GM19467 (cell line): ENCODE measurements at regions not wholly inside any gene's neighbourhood (a gene's known extent, or its start where the extent isn't known, plus 50 kb on each side); places are given as distances from the start of the nearest gene placed in this dataset.

ENCODE experiments used
- ATAC-seq: cut with Tn5 transposase; IDR thresholded peaks from one replicate; pipeline ENCODE4 v1.9.1; 2021; ENCODE audit warnings: mild to moderate bottlenecking, moderate library complexity; ENCODE audit not compliant: unreplicated experiment

DNA sequence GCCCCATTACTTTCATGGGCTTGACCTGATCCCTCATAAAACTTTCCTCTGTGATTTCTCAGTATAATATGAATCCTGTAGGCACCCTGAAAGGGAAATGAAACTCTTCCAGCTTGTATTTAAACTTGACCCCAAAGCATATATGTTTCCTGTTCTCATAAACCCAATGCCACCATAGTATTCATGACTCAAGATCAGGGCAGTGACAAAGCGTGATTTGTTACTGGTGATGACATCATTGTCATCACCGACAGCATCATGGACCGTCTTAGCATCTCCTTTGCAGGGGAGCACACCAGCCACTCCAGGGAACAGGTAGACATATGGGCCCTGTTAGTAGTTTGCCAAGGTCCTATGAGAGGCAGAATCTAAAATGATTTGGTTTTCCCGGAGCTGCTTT is 741.2 kb downstream of the NR2F2 start:
- no peak for ATAC-seq

DNA sequence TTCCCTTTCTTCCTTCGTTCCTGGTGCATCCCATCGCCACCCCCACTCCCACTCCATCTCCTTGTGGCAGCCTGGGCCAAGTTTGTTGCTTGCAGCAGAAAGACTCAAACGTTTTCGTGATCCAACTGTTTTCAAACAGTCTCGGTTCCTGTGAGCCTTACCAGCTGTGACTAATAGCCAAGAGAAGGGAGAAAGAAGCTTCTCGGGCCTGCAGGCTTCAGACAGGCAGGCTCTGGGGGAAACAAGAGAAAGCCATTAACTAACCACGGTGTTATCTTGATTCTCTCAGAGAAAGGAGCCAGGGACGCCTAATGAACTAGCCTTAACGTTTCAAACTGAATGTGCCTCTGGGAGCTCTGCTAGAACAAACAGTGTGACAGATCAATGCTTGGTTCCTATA is 742.0 kb downstream of the NR2F2 start:
- no peak for ATAC-seq

DNA sequence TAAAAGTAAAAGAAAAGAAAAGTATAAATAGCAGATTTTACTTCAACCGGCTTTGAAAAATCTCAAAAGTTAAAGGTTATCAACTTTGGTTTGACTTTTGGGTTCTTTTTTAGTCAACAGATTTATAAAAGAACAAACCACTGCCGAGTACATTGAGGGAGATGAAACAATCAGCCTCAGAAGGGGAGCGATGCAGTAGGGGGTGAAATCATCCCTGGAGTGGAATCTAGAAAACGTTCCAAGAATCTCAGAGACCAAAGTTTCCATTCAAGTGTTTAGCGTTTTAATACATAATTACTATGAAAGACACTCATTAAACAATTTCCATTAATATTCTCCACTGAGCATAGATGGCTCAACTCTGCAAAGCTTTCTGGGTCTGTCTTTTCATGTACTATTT is 745.5 kb downstream of the NR2F2 start:
- no peak for ATAC-seq

DNA sequence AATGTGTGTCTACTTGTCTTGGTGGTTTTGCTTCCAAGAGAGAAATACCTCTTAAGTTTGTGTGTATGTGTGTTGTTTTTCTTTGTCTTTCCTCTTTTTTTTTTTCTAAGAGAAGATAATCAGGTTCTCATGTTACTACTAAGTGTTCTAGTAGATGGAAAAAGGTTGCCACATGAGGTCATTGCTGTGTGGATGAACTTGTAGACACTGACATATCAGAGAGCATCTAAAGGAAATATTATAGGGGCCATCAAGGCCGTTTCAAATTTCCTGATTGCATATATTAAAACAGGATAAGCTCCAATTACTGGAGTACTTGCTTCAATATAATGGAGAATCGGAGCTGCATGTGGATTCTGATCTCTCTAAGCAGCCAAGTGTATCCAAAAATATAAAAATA is 747.5 kb downstream of the NR2F2 start:
- ATAC-seq: no peak

DNA sequence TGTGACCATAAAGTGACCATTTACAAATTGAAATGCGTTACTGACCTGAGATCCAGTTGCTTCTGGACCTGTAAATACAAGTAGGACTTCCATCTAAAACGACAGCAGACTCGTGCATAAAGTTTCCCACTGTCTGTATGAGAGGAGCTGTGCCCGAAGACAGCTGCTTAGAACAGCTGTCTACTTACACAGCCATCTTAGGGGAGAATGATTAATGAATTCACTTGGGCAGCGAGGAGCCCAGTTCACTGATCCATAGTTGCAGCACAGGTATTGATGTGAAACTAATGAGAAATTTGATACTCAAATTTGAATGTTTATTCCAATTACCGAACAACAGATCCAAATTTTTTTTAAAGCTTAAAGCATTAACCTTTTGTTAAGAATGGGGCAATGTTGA is 748.1 kb downstream of the NR2F2 start:
- no peak for ATAC-seq

DNA sequence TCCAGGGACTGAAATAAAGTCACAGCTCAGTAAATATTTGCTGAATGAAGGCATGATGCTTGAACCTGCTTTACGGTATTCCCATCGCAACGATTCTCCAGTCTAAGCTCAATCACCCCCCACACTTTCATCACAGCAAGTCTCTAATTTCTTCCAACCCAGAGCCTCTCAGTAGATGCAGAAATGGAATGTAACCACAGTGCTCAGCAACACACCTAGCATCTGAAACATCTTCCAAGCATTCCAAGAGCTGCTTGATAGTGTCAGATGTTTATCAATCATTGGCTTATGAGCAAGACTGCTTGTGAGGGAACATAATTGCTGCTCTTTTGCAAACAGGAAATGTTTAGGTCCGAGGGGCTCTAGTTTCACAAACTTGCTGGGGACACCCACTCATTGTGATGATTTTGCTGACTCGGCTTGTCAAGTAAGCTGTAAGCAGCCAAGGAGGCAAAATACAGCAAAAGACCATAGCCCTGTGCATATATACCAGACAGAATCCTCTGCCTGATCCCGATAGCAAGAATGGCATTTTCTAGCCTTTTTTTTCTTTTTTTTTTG is 751.2 kb downstream of the NR2F2 start:
- ATAC-seq: no peak

DNA sequence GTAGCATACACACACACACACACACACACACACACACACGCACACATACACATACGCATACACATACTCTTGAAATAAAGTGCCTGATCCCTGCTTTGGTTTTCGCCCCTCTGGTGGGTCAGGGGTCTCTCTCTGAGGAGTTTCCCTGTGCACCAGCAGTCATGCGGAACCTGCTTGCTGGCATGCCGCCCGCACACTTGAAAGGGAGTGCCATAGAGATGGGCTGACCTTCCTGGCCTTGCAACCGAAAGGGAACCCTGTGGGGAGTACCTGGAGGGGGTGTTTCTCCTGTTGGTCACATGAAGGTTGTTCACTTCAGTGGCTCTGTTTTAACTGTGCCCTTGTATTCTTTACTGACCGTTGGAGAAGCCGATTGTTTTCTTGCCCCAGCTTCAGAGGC is 752.3 kb downstream of the NR2F2 start:
- ATAC-seq: no peak

DNA sequence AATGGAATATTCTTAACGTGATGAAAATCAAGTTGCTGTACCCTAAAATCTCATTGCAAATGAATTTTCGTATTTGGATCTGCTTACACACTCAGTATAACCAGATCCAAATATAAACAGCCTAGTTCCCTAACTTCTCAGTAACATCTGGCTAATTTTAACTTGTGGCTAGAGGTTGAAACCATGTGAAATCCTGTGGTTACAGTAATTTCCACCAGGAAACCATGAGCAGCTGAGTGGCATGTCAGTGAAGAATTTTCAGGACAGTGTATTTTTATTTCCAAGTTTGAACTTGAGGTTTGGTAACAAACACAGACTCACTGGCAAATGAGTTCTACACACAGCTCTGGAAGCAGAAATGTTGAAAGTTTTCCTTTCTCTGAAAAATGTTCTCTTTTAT is 754.1 kb downstream of the NR2F2 start:
- no peak for ATAC-seq

DNA sequence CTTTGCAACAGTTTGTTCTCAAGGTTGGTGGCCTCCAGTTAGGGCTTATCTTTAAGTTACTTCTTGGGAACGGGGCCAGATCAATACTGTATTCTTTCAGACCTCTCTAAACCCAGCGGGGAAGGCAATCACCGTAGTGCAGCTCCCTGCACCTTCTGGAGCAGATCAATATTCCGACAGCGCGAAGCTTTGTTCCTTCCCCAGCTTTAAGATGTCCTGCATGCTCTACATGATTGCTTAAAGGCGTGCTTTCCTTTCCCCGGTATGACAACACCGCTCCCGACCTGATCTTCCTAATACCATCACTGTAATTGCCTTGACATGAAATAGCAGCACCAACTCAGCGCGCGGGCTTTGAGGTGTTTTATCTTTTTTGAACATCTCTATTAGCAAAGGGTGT is 755.2 kb downstream of the NR2F2 start:
- no peak for ATAC-seq

DNA sequence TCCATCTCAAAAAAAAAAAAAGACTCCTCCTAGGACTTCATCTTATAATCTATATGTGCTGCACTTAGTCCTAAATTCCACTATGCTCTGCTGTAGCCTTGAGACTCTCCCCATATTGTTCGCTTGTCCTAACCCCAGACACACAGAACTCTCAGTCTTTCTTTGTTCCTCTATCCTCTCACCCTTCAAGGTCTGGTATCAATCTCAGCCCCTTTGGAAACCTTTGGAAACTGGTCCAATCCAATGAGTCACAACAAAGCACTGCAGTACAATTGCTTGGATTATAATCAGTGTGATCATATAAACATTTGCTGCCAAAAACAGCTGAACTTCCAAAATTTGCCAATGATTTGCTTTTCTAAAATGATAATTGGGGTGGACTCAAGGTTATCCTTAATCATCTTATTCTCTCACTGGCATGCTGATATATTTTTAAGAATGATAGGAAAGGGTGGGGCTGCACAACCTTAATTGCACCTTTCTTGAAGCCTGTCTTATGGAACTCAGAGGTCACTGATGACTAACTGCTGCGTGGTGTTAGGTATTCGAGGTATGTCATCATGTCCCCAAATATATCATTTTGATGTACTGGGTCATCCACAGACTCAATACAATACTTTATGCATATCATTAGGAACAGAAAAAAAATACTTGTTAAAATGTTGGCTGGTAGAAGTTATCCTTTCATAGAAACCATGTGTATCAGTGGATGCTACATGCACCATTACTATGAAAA is 756.7 kb downstream of the NR2F2 start:
- ATAC-seq: no peak

DNA sequence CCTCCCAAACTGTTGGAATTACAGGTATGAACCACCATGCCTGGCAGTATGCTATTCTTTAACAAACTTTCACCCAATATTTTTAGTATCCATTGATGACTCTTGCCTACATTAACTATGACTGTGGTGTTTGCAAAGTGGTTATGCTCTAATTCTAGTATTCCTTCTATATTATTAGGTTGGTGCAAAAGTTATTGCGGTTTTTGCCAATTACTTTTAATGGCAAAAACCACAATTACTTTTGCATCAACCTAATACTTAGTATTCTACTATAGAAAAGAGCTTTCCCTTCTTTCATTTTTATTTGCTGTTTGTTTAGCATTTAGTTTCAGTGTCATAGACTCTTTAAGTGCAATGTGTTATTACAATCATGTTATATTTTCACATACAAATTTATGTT is 760.6 kb downstream of the NR2F2 start:
- no peak for ATAC-seq

DNA sequence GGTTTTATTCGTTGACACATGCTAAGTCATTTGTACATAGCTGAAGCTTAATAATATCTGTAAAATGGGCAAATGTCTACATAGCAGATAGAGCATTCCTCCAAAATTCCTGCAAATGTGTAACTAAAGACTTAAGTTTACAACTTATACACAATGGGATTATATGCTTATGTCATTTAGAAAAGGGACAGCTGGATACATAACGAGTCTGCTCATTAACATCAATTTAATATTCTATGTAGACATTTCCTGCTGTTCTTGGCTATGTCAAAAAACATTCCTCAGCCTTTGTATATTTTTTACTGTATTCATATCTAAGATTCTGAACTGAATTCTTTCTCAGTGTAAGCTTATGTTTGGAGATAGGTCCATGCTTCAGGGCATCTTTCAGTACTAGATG is 762.2 kb downstream of the NR2F2 start:
- ATAC-seq: no peak

DNA sequence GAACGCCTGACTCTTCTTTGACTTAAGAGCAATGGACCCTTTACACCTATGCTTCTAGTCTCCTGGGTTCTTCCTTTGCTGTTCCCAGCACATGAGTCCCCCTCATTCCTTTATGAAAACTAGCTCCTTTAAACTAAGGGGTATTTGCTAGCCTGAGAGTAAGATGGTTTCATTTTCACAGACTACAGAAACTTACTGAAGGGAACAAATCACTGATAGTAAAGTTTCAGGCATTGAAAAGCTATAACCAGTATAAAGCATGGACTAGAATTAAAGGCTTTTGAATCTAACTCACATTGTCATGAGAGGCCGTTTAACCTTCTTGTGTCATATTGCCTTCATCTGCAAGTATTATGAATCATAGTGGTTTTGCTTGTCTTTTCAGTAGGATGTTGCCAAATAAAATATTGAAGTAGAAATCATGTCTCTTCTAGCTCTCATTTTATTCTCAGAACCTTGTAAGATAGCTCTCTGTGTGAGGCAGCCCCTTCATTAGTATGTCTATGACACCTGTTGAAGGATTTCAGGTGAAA is 765.9 kb downstream of the NR2F2 start:
- ATAC-seq: no peak

DNA sequence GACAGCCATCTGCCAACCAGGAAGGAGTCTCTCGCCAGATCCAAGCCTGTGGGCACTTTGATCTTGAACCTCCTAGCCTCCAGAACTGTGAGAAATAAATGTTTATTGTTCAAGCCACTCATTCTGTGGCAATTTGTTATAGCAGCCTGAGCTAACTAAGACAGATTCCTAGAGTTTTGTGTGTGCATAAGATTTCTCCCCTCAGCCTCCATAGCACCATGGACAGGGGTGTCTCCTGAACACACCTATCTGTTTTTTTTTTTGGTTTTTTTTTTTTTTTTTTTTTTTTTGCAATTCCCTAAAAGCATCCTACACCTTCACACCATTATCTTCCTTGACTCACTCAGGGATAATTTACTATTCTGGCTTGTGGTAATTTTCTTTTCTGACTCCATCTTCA is 768.5 kb downstream of the NR2F2 start:
- no peak for ATAC-seq

DNA sequence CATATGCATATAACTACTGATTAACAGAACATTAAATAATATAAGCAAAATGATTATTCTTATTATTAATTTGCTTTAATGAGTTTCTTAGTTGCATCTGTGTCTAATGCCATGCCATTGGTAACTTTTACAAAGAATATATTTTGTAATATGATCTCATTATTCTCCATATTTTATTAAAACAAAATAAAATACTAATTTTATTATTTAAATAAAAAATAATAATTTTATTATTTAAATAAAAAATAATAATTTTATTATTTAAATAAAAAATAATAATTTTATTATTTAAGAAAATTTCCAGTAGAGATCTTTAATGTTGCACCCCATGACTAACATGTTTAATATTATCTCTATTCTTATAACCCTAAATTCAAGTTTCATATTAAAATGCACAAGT is 771.1 kb downstream of the NR2F2 start:
- no peak for ATAC-seq

DNA sequence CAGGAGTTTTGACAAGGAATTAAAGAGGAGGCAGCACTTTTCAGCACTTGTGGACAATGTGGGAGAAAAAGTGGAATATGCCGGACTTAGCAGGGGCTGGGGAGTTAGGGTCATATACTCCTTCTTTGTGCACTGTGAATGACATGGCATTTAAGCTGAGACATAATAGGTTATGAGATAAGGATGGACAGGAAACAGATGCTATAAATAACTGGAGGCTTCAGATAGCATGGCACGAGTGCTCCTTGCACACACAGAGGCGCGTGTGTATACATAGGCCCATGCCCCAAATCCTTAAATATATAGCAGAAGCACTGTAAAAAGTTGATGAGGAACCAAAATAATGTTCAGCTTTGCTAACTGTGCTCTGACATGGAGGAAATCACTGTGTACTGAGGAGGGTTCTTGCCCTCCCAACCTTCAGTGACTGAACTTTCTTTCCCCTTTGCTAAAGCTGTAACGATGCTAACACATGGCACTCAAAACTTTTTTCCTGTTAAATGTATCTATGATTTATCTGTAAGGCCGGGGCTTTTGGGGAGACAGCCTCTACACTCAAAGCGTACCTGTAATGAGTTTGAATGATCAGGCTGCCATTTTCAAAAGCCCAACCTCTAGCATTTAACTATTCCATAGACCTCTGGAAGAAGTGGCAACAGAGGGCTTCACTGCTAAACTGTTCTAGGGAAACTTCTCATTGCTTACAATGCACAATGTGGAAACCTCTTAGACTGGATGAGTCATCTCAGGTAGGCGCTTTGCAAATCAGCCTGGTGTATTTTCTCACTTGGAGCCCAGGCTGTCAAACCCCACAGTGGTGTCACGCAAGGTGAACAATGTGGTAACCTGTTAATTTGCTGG is 784.6 kb downstream of the NR2F2 start:
- no peak for ATAC-seq

DNA sequence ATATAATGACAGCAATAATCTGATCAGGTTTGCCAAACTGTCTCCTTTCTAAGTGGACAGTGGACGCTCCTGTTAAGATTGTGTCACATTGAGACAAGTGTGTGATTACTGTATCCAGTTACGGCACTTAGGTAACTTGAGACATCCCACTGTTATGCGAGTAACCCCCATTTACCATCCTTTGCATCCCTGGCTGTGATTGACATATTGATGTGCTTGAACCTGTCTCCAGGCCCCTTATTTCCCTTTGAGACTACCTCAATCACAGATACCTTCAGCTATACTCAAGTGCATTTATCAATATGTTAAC is 785.2 kb downstream of the NR2F2 start:
- no peak for ATAC-seq

DNA sequence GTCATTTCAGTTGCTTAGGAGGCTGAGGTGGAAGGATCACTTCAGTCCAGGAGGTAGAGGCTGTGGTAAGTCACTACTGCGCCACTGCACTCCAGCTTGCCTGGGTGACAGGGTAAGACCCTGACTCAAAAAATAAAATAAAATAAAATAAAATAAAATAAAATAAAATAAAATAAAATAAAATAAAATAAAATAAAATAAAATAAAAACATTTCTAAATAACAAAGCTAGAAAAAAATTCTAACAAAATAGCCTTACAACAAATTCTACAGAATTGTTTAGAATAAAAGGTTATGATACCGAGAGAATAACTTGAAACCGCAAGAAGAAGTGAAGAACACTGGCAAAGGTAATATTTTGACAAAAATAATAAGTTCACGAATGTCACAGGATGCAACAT is 794.3 kb downstream of the NR2F2 start:
- no peak for ATAC-seq

DNA sequence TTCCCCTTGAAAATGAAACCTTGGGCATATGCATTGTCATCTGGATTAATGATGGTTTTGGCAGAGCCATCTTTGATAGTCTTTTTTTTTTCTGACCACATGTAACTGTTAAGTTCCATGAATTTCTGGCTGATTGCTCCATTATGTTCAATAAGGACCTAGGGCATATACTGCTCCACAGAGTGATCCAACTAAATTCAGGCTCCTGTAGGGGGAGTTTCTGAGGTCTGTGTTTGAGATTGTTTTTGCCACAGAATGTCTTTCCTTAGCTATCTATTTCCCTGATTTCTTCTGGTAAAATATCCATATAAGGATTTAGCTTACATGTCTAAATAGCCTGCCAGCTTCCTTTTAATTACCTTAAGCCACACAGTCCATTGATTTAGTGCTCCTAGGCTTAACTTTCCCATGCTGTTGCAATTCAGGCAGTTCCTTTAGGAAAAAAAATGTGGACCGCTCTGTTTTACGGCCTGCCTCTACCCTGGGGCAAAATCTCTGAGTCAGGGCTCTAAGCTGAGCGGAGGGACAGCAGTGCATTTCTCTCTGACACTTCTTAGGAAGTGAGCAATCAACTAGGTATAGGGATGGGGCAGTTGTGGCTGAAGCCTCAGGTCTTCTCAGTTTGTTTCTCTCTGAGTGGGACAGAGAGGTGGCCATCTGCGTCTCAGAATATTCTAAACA is 796.2 kb downstream of the NR2F2 start:
- no peak for ATAC-seq

DNA sequence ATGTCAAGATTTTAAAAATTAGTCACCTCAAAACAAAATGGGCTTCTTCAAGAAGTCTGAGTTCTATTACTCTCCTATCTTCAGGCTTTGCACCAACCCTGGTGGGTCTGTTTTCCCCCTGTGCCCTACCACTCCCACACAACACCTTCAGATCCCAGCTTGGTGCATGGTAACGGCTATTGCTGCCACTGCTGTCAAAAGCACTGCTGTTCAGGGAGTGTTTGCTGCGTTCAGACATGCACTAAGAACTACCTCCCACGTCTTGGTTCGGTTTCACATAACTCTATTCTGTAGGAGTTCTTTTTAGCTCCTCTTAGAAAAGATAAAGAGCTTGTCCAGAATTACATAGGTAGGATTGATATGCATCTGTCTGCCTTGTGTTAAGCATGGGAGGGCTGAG is 799.2 kb downstream of the NR2F2 start:
- ATAC-seq: no peak

DNA sequence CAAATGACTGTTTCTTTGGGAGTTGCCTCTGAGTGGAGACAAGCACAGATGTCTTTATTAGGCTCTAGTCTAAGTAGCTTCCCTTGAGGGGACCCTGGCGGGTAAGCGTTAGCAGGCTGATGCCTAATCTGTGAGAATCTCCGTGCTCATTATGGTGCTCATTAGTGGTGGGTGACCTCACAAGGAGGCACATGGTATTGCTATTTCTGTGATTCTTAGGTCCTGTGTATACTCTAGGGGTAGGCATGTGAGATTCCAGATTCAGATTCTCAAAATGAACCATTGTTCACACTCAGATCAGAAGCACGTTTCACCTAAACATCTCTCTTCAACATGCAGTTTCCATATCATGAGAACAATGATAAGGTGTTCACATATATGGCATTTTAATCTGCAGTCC is 809.7 kb downstream of the NR2F2 start:
- ATAC-seq: no peak

DNA sequence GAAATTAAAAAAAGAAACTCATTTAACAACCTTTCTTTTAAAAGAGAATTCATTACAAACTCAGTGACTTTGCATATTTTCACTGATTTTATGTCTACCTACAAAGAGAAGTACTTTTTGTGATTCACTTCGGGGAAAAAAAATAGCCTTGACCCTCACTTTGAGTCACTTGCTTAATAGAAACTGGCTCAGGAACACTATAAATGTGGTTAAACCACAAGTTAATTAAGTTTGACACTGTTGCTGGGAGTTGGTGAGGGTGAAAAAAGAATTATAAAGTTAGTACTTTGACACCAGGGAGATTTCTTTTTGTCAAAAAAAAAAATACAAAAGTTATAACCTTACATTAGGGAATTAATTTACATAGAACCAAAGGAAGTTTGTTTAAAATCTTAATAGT is 810.9 kb downstream of the NR2F2 start:
- no peak for ATAC-seq
